PFSK-1 (cell line): ENCODE measurements at regions not wholly inside any gene's neighbourhood (a gene's known extent, or its start where the extent isn't known, plus 50 kb on each side); places are given as distances from the start of the nearest gene placed in this dataset.

Experiments used
- POLR2AphosphoS5 ChIP-seq: IDR thresholded peaks from 2 replicates; pipeline ENCODE4 v1.6.1; 2012; ENCODE audit warnings: low read depth, mild to moderate bottlenecking, control low read depth, low read length, moderate library complexity
- SIN3A ChIP-seq: IDR thresholded peaks from 2 replicates; pipeline ENCODE4 v1.6.1; 2012; ENCODE audit warnings: mild to moderate bottlenecking, low read length, moderate library complexity, borderline replicate concordance; ENCODE audit not compliant: insufficient read depth
- TAF1 ChIP-seq: IDR thresholded peaks from 2 replicates; pipeline ENCODE4 v1.6.1; 2012; ENCODE audit warnings: low read length, control low read depth, borderline replicate concordance; ENCODE audit not compliant: insufficient read depth

DNA sequence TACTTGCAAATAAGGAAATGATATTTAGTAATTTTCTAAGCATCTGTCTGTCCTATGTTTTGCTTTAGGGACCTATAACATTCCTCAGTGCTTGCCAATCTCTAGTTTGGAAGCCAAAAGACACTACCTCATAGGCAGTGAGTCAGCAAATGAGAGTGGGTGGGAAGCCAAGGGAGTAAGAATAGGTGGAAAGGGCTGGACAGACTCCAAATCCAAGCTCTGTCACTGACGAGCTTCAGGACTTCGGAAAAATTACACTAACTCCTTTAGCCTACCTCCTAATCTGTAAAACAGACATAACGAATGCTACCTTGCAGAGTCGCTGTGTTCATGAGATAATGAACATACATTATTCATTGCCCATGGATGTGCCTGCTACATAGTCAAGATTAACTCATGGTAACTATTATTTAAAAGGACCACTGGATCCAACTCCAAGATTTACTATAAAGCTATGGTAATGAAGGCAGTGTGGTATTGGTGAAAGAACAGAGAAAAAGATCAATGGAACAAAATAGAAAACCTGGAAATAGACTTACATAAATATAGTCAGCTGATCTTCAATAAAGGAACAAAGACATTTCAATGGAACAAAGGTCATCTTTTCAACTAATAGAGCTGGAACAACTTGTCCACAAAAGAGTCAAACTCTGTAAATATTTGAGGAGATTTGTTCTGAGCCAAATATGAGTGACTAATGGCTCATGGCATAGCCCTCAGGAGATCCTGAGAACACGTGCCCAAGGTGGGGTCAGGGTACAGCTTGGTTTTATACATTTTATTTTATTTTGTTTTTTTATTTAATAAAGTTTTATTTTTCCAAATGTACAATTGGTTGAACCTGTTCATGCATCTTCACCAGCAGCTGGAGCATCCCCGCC is 64.1 kb downstream of the FAM50B start:
- TF ChIP-seq TAF1 = peak; percentile 36; the same call in 1 of the 2 replicates
- 0 out of 2 replicates have a peak, but pooled peaks have one; percentile 34 for TF ChIP-seq POLR2AphosphoS5
- TF ChIP-seq SIN3A = peak; percentile 80; the same call in 1 of the 2 replicates
